Neural cell (in vitro differentiated cells): ENCODE measurements at regions not wholly inside any gene's neighbourhood (a gene's known extent, or its start where the extent isn't known, plus 50 kb on each side); places are given as distances from the start of the nearest gene placed in this dataset.

Source experiments
- H2AFZ ChIP-seq: fragments of 200-600, 300-800 bp; sonication (generic), shearing (Covaris generic); 2 replicates; pipeline ENCODE4 v1.6.0; 2014; ENCODE audit warnings: low read depth, mild to moderate bottlenecking, antibody characterized with exemption, low read length, moderate library complexity
- H3F3A ChIP-seq: fragments of 200-600 bp; shearing (Covaris generic); 2 replicates; pipeline ENCODE4 v1.6.1; 2016; ENCODE audit warnings: mild to moderate bottlenecking, moderate library complexity, mixed read lengths, antibody characterized with exemption, low read length; ENCODE audit not compliant: insufficient read depth, poor library complexity, severe bottlenecking
- H3K27ac ChIP-seq: fragments of 200-600, 300-800 bp; sonication (generic), shearing (Covaris generic); 2 replicates; pipeline ENCODE4 v1.5.1; 2014; ENCODE audit warnings: mild to moderate bottlenecking, low read length, moderate library complexity
- H3K27me3 ChIP-seq: fragments of 300-800, 200-600 bp; sonication (generic), shearing (Covaris generic); 2 replicates; pipeline ENCODE4 v1.6.0; 2014; ENCODE audit warnings: mild to moderate bottlenecking, low read depth, low read length, moderate library complexity; ENCODE audit not compliant: insufficient read depth
- H3K36me3 ChIP-seq: fragments of 300-800, 200-600 bp; sonication (generic), shearing (Covaris generic); 2 replicates; pipeline ENCODE4 v1.5.1; 2014; ENCODE audit warnings: mild to moderate bottlenecking, antibody characterized with exemption, low read length, moderate library complexity; ENCODE audit not compliant: insufficient read depth
- H3K4me2 ChIP-seq: fragments of 300-800, 200-600 bp; sonication (generic), shearing (Covaris generic); 2 replicates; pipeline ENCODE4 v1.6.0; 2014; ENCODE audit warnings: mild to moderate bottlenecking, low read length
- H3K4me3 ChIP-seq: fragments of 300-800, 200-600 bp; sonication (generic), shearing (Covaris generic); 2 replicates; pipeline ENCODE4 v1.5.1; 2014; ENCODE audit warnings: mild to moderate bottlenecking, low read length, moderate library complexity
- H3K79me2 ChIP-seq: fragments of 200-600 bp; shearing (Covaris generic); replicated peaks from 2 replicates; pipeline ENCODE4 v1.6.0; 2014; ENCODE audit warnings: mild to moderate bottlenecking, low read length, moderate library complexity; ENCODE audit not compliant: insufficient read depth
- H3K9ac ChIP-seq: fragments of 300-800, 200-600 bp; sonication (generic), shearing (Covaris generic); 2 replicates; pipeline ENCODE4 v1.6.1; 2016; ENCODE audit warnings: mild to moderate bottlenecking, low read length, mixed read lengths
- H3K9me2 ChIP-seq: fragments of 200-600 bp; shearing (Covaris generic); 2 replicates; pipeline ENCODE4 v1.6.1; 2016; ENCODE audit warnings: mild to moderate bottlenecking, low read length, mixed read lengths; ENCODE audit not compliant: insufficient read depth
- H3K9me3 ChIP-seq: fragments of 200-600, 300-800 bp; sonication (generic), shearing (Covaris generic); 2 replicates; pipeline ENCODE4 v1.6.1; 2016; ENCODE audit warnings: mild to moderate bottlenecking, mixed run types, low read length, moderate library complexity, mixed read lengths
- H4K20me1 ChIP-seq: fragments of 200-600 bp; shearing (Covaris generic); 2 replicates; pipeline ENCODE4 v1.6.1; 2016; ENCODE audit warnings: mild to moderate bottlenecking, mixed run types; ENCODE audit not compliant: insufficient read depth
- EP300 ChIP-seq: fragments of 450-650 bp; conservative IDR thresholded peaks from 2 replicates; pipeline ENCODE4 v1.6.1; 2014; ENCODE audit warnings: antibody characterized with exemption, mild to moderate bottlenecking, moderate library complexity; ENCODE audit not compliant: poor library complexity, severe bottlenecking
- EZH2 ChIP-seq: fragments of 200-600, 300-800 bp; shearing (Covaris generic), sonication (generic); IDR thresholded peaks from 2 replicates; pipeline ENCODE4 v1.6.1; 2014; ENCODE audit warnings: antibody characterized with exemption, low read length, borderline replicate concordance, mild to moderate bottlenecking; ENCODE audit not compliant: insufficient read depth, poor library complexity, severe bottlenecking
- POLR2AphosphoS5 ChIP-seq: IDR thresholded peaks from 2 replicates; pipeline ENCODE4 v1.6.1; 2012
- RAD21 ChIP-seq: fragments of 450-650 bp; conservative IDR thresholded peaks from 2 replicates; pipeline ENCODE4 v1.6.1; 2014; ENCODE audit warnings: antibody characterized with exemption, mild to moderate bottlenecking, moderate library complexity
- SMC3 ChIP-seq: fragments of 450-650 bp; conservative IDR thresholded peaks from 2 replicates; pipeline ENCODE4 v1.6.1; 2014; ENCODE audit warnings: antibody characterized with exemption, mild to moderate bottlenecking, moderate library complexity; ENCODE audit not compliant: poor library complexity
- TAF1 ChIP-seq: IDR thresholded peaks from 2 replicates; pipeline ENCODE4 v1.6.1; 2012; ENCODE audit warnings: low read depth
- TF ChIP-seq, protein P1 (sequence below): fragments of 450-650 bp; IDR thresholded peaks from 2 replicates; pipeline ENCODE4 v1.5.1; 2014; ENCODE audit warnings: antibody characterized with exemption, mild to moderate bottlenecking, moderate library complexity; ENCODE audit not compliant: poor library complexity, severe bottlenecking
- TF ChIP-seq, protein P2 (sequence below): IDR thresholded peaks from 2 replicates; pipeline ENCODE4 v1.6.1; 2012; ENCODE audit warnings: borderline replicate concordance

DNA sequence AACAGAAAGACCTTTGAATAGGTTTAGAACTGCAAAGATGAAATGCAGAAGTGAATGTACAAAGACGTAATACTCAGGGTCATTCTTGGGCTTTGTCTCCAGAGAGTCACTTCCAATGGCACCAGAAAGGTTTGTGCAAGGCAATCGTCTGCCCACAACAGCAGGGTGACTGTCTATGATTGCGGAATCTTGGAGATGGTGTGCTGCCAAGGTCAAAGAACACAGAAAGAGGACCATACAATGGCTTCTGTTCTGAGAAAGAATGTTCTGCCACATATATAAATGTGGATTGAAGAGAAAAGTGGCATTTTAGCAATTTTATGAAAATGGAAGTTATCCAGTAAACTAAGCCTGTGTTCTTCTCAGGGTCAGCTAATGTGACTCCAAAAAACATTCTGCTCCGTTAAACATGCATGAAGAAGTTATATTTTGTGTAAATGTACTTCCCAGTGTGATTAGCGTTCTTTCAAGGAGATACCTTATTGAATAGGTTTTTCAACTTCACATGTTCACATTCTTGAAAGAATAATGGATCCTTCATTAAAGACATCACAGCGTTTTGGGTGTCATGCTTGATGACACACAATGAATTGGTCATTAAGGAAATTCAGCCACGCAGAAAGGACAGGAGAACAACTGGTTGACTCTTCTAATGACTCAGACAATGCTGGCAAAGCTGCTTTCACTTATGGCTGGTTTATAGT, 73.4 kb upstream of the CDH6 start:
- no peak overlapping the region for H2AFZ ChIP-seq
- no peaks in the 10 kb centered on the region for H3F3A ChIP-seq
- H3K4me3 ChIP-seq = no peak overlapping the region
- H3K79me2 ChIP-seq = no peaks in the 10 kb centered on the region
- no peaks in the 10 kb centered on the region for H3K27me3 ChIP-seq
- no peak overlapping the region for H3K9ac ChIP-seq
- H3K9me2 ChIP-seq = no peaks in the 10 kb centered on the region
- TF ChIP-seq TAF1 (no peak), EZH2 (no peak)
- TF ChIP-seq, protein P1, sequence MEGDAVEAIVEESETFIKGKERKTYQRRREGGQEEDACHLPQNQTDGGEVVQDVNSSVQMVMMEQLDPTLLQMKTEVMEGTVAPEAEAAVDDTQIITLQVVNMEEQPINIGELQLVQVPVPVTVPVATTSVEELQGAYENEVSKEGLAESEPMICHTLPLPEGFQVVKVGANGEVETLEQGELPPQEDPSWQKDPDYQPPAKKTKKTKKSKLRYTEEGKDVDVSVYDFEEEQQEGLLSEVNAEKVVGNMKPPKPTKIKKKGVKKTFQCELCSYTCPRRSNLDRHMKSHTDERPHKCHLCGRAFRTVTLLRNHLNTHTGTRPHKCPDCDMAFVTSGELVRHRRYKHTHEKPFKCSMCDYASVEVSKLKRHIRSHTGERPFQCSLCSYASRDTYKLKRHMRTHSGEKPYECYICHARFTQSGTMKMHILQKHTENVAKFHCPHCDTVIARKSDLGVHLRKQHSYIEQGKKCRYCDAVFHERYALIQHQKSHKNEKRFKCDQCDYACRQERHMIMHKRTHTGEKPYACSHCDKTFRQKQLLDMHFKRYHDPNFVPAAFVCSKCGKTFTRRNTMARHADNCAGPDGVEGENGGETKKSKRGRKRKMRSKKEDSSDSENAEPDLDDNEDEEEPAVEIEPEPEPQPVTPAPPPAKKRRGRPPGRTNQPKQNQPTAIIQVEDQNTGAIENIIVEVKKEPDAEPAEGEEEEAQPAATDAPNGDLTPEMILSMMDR = no peak
- H3K36me3 ChIP-seq = no peaks in the 10 kb centered on the region
- no peaks in the 10 kb centered on the region for H3K9me3 ChIP-seq
- H4K20me1 ChIP-seq = no peaks in the 10 kb centered on the region
- H3K4me2 ChIP-seq = no peak overlapping the region
- H3K27ac ChIP-seq = no peak overlapping the region

- Histone ChIP-seq H3K9me3 (no peaks in the 10 kb centered on the region), H3K4me2 (no peak overlapping the region), H3K79me2 (no peaks in the 10 kb centered on the region), H3F3A (no peaks in the 10 kb centered on the region), H3K27me3 (no peaks in the 10 kb centered on the region), H4K20me1 (no peaks in the 10 kb centered on the region), H3K4me3 (no peak overlapping the region), H2AFZ (no peak overlapping the region), H3K9me2 (no peaks in the 10 kb centered on the region), H3K9ac (no peak overlapping the region), H3K27ac (no peak overlapping the region), H3K36me3 (no peaks in the 10 kb centered on the region)
- TF ChIP-seq SMC3 (no peak), EZH2 (no peak), EP300 (no peak), POLR2AphosphoS5 (no peak), TAF1 (no peak)
- TF ChIP-seq, protein P1 = no peak
Observed at GRCh38 chr5:31116466-31117031, 76.9 kb upstream of the CDH6 start.

GRCh38 chr5:31114817-31115216, 78.7 kb upstream of the CDH6 start:
- H3K9me2 ChIP-seq = no peaks in the 10 kb centered on the region
- no peaks in the 10 kb centered on the region for H3K79me2 ChIP-seq
- no peak overlapping the region for H3K4me3 ChIP-seq
- TF ChIP-seq, protein P1 = no peak
- no peak for TF ChIP-seq RAD21
- TF ChIP-seq, protein P2, sequence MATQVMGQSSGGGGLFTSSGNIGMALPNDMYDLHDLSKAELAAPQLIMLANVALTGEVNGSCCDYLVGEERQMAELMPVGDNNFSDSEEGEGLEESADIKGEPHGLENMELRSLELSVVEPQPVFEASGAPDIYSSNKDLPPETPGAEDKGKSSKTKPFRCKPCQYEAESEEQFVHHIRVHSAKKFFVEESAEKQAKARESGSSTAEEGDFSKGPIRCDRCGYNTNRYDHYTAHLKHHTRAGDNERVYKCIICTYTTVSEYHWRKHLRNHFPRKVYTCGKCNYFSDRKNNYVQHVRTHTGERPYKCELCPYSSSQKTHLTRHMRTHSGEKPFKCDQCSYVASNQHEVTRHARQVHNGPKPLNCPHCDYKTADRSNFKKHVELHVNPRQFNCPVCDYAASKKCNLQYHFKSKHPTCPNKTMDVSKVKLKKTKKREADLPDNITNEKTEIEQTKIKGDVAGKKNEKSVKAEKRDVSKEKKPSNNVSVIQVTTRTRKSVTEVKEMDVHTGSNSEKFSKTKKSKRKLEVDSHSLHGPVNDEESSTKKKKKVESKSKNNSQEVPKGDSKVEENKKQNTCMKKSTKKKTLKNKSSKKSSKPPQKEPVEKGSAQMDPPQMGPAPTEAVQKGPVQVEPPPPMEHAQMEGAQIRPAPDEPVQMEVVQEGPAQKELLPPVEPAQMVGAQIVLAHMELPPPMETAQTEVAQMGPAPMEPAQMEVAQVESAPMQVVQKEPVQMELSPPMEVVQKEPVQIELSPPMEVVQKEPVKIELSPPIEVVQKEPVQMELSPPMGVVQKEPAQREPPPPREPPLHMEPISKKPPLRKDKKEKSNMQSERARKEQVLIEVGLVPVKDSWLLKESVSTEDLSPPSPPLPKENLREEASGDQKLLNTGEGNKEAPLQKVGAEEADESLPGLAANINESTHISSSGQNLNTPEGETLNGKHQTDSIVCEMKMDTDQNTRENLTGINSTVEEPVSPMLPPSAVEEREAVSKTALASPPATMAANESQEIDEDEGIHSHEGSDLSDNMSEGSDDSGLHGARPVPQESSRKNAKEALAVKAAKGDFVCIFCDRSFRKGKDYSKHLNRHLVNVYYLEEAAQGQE = no peak
- H4K20me1 ChIP-seq = no peaks in the 10 kb centered on the region
- no peaks in the 10 kb centered on the region for H3K36me3 ChIP-seq
- H3K27me3 ChIP-seq = no peaks in the 10 kb centered on the region
- H3K4me2 ChIP-seq = no peak overlapping the region
- H3K27ac ChIP-seq = no peak overlapping the region
- H3K9me3 ChIP-seq = no peaks in the 10 kb centered on the region
- H2AFZ ChIP-seq = no peak overlapping the region
- H3F3A ChIP-seq = no peaks in the 10 kb centered on the region
- no peak overlapping the region for H3K9ac ChIP-seq
